ACHN (cell line): ENCODE measurements at regions not wholly inside any gene's neighbourhood (a gene's known extent, or its start where the extent isn't known, plus 50 kb on each side); places are given as distances from the start of the nearest gene placed in this dataset.

Source experiments
- DNase-seq: peaks from one replicate; pipeline ENCODE4 v3.0.0-alpha.2; 2015
- in situ Hi-C: cut with HindIII; loops from 2 replicates; pipeline ENCODE4 v1.10.0; 2017; ENCODE audit warnings: low sequenced_read_pairs, low pct_ligation_motif_present, low pct_unique_long_range_greater_than_20kb

DNA sequence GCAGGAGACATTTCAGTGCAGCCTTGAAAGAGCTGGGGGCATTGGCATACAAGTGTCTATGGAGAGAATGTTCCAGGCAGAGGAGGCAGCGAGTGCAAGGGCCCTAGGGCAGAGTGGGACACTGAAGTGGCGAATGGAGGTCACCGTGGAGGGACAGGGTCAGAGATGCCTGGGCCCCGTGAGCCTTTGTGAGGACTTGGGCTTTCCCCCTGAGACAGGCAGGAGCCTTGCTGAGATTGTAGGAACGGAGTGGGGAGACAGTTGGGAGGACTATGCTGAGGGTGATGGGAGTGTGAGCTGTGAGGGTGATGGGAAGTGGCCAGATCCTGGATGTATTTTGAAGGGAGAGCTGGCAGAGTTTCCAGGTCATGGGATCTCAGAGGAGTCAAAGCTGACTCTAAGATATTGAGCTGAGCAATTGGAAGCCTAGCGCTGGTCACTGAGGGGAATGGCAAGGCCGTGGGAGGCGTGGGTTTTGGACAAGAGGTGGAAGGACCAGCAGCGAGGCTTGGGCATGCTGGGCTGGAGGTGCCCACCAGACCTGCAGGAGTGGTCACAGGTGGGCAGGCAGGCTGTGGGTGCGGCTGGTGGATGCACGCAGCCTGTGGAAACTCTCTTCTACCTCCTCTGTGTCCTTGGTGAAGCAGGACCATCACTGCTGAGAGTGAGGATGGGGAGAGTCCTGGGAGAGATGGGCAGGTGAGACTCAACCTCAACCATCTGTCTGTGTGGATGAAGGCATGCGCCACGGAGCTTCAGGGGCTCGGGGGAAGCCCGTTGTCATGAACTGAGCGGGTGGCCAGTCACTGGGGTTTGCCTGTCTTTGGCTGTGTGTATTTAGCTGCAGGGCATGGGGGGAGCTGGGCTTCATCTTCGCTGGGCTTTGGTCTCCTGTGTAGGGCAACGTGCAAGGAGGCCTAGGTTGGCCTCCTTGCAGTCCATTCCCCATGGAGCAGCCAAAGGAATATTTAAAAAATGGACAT is 241.2 kb upstream of the HS6ST1 start:
- in situ Hi-C loops: no loop called here
- DNase-seq: no peak

GRCh38 chr2:128560718-128561117 is 242.1 kb upstream of the HS6ST1 start:
- in situ Hi-C loops: no loop called here

DNA sequence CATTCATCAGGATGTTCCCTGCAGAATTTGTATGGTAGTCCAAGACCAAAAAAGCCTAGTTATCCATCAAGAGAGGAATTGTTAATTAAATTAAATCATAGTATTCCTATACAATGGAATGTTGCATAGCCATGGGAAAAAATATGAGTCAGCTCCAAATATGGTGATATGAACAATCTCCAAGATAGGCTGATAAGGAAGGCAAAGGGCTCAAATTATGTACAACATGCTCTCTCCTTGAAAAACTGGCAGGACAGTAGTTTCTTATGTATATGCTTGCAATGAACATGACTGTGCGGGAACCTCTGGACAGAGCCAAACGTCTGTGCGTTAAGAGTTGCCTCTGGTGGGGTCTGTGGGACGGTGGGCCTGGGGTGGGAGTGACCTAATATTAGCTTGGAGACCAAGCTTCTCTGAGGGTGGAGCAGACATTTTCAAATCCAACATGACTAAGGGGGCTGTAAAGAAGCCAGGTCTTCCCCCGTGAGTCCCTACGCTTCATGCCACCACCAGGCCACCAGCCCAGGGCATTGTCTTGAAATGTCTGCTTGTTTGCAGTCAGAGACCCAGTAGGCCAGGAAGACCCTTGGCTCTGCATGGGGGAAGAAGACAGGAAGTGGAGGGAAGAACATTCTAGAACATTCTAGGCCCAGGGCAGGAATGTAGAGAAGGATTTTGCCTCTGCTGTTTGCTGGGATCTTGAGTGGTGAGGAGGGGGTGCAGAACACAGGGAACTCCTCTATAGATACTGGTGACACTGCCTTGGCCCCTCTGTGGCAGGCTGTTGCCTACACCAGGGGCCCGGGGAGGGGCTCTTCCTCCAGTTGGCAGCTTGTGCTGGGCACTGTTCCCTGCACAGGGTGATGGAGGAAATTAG is 244.0 kb upstream of the HS6ST1 start:
- in situ Hi-C loops: no loop called here
- no peak for DNase-seq

More at GRCh38 chr2:128560718-128561117, 242.1 kb upstream of the HS6ST1 start:
- DNase-seq: no peak

DNA sequence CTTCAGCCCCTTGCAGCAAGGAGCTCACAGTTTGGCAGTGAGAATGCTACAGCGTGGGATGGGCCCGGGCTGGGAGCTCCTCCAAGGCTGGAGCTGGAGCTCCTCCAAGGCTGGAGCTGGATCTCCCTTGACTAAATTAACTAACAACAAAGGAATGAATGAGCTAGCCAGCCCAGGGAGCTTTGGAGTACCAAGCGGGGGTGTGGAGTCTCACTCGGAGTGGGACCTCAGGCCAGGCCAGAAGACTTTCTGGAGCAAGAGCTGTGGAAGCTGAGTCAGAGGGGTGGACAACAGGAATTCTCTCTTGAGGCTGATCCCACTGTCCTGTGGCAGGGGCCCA is 244.7 kb upstream of the HS6ST1 start:
- DNase-seq: no peak
- in situ Hi-C loops: no loop called here

DNA sequence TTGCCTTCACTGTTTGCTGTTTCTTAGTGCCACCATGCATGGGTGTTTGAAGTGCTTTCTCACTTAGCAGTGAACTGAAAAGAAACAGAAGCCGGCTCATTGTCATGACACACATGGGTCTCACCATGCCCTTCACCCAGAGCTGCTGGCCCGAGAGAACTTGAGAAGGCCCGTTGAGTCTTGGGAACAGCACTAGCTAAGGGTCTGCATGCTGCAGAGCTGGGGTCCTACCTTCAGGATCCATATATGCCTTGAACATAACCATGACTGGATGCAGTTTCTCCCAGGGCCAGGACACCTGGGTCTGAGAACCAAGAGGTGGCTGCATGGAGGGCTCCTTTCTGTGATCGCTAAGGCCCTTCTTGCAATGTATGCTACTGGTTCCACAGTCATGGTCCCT is 245.5 kb upstream of the HS6ST1 start:
- DNase-seq: no peak
- in situ Hi-C loops: no loop called here

- DNase-seq: no peak
- in situ Hi-C loops: no loop called here
These were observed 245.9 kb upstream of the HS6ST1 start for GRCh38 chr2:128564551-128564950.

DNA sequence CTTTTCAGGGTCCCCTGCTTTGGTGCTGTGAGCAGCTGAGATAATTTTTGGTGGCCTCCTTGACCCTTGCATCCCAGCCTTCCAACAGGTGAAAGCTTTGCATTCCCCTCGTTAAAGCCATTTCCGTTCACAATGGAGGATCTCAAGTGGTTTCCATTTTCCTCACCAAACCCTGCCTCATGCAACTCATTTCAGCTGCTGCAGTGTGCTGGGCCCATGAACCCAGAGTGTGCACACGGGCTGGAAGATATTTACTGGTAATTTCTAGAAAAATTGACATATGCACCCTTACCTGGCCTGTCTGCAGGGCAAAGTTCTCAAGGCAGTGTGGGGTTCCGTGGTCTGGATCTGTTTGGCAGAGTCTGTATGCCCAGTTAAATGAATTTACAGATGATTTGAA is 246.8 kb upstream of the HS6ST1 start:
- in situ Hi-C loops: no loop called here

GRCh38 chr2:128566671-128567070 is 248.0 kb upstream of the HS6ST1 start:
- no peak for DNase-seq
- in situ Hi-C loops: no loop called here

More for the DNA sequence above, 246.8 kb upstream of the HS6ST1 start:
- no peak for DNase-seq

- in situ Hi-C loops: no loop called here
- DNase-seq: no peak
These were observed 249.4 kb upstream of the HS6ST1 start for GRCh38 chr2:128568106-128568505.

DNA sequence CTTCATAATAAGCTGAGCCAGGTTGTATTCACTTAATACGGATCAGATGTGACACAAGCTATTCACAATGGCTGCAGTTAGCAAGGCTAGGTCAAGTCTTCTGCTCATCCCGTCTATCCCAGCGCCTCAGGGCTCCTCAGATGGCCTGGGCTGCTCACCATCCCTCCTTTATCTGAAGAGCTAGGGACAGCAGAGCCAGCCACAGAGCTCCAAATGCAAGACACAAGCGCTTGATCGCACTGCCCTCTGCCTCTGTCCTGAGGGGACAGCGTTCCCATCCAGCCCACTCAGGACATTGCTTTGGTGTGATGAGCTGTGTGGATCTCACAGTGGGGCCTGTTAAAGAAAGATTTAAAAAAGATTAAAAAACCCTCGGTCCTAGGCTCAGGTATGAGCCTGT is 254.4 kb upstream of the HS6ST1 start:
- in situ Hi-C loops: no loop called here
- DNase-seq: no peak

DNA sequence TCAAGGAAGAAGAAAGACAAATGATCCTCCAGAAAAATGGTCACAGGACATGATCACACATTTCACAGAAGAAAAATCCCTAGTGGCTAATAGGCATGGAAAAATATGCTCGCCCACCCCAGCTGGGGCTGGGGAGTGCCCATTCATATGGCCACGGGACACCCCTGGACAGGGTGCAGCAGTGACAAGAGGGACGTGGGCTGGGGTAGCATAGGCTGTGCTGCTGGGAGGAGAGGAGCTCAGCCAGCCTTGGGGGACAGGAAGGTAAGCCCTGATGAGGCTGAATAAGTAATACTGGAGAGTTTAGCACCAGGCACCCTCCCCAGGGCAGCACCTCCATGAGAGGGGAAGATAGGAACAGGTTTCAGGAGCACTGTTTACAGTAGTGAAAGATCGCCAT is 254.9 kb upstream of the HS6ST1 start:
- in situ Hi-C loops: no loop called here
- DNase-seq: no peak

GRCh38 chr2:128577141-128577930 is 258.7 kb upstream of the HS6ST1 start:
- in situ Hi-C loops: no loop called here
- DNase-seq: no peak

- in situ Hi-C loops: no loop called here
- no peak for DNase-seq
These were observed 260.0 kb upstream of the HS6ST1 start for GRCh38 chr2:128578406-128579390.

DNA sequence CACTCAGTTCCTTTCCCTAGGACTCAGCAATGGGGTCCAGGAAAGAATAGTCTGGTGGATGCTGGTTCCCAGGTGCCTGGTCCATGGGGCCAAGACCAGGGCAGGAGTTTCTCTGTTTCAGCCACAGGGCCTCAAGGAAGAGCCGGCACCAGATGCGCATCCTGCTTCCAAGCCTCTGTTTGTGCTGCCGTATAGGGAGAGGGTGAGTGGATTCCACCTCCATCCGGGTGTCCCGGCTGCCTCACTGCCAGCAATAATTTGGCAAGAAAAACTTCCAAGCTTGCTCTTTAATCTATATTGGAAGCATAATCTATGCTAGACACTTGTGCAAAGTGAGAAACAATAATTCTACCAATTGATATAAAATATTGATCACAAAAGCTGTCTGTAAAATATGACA is 261.2 kb upstream of the HS6ST1 start:
- in situ Hi-C loops: no loop called here

GRCh38 chr2:128580988-128581848 is 262.6 kb upstream of the HS6ST1 start:
- in situ Hi-C loops: no loop called here
- DNase-seq: no peak

More for the DNA sequence above, 261.2 kb upstream of the HS6ST1 start:
- no peak for DNase-seq

DNA sequence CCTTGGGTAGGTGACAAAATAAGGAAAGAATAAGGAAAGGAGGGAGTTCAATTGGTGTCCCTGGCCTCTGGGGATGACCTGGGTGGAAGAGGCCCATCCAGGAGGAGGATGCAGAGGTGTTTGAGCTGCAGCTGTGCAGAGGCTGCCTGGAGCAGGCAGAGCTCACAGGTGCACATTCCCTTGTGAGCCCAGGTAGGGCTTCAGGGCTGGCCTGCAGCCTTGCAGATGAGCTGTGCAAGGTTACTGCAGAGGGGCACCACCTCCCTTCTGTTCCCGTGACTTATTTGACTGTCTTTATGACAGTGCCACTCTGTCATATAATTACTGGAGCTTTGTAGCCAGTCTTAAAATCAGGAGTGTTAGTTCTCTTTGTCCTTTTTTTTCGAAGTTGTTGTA is 263.2 kb upstream of the HS6ST1 start:
- no peak for DNase-seq
- in situ Hi-C loops: no loop called here
